ENCODE measurements at regions not wholly inside any gene's neighbourhood (a gene's known extent, or its start where the extent isn't known, plus 50 kb on each side); places are given as distances from the start of the nearest gene placed in this dataset.

DNA sequence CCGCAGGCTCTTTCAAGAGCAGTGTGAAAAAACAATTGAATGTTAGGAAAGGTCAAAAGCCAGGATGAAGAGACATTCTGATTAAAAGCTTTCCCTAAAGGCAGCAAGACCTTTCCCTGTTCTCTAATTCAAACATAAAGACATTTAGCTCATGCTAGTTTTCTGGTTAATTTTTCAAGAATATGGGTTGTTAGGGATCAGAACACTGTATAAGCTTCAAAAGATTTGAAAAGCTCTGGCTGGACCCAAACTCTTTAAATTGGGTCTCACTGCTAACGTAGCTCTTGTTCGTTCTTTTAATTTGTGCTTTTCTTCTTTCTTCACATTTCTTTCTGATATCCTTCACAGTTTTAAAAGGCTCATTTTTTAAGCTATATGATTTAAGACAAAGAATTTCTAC, 877.0 kb downstream of the EFNB2 start:
- no peak for DNase-seq

- DNase-seq = no peak
These were observed 880.4 kb downstream of the EFNB2 start for GRCh38 chr13:105655046-105655445.

- DNase-seq = no peak
These were observed 891.5 kb downstream of the EFNB2 start for GRCh38 chr13:105643966-105644365.

DNA sequence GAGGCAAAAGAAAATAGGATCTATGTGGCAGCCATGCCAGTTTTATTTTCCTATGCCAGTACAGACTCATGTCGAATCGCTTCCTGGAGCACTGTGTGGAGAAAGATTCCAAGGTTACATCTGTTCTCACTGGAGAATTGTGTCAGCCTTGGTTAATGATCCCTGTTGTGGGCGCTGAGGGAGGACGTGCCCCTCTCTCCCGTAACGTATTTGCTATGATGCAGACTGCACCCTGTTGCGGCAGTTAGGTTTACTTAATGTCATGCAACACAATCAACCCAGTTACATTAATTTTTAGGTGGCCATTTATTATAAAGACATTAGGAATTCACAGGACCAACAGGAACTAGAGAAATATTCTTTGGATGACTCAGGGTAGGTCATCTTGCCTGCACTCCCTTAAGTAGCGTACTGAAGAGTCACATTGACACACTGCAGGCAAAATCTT, 892.9 kb downstream of the EFNB2 start:
- DNase-seq = no peak

- no peak for DNase-seq
These were observed 894.3 kb downstream of the EFNB2 start for GRCh38 chr13:105641121-105641520.

- DNase-seq = no peak
These were observed 897.0 kb downstream of the EFNB2 start for GRCh38 chr13:105638426-105638825.

DNA sequence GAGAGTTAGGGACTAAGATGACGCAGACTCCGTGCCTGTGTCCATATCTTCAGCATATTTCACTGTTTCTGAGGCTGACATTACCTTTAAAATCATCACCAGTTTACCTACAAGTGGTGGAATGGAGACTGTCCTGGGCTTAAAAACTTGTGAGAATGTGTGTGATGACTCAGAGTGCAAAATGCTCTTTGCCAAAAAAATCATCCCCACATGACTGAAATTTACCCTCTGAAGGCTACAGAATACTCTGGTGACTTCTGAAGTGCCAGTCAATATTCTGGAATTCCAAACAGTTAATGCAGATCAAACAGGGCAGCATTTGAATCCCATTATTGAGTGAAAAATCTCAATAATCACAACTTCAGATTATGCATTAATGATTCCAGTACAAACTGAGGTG, 901.4 kb downstream of the EFNB2 start:
- no peak for DNase-seq

- no peak for DNase-seq
These were observed 905.0 kb downstream of the EFNB2 start for GRCh38 chr13:105630431-105630830.

- DNase-seq = no peak
These were observed 908.2 kb downstream of the EFNB2 start for GRCh38 chr13:105627270-105627669.

DNA sequence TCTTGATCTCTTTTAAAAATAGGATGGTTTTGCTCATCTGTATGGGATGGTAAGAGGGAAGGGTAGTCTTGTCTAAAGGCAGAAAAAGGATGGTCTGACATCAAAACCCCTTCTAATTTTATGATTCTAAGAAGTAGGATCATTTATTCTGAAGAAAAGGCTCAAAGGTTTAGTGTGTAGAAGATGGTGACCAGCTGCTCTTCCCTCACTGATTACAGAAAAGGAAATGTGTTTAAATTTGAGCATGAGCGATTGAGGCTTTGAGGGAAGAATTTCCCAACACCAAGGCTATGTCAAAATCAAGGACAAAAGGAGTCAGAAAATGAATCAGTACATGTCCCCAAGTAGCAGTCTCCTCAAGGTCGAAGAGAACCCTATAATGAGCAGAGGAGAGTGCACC, 909.8 kb downstream of the EFNB2 start:
- no peak for DNase-seq

- no peak for DNase-seq
These were observed 919.0 kb downstream of the EFNB2 start for GRCh38 chr13:105616333-105617075.

- no peak for DNase-seq
These were observed 922.9 kb downstream of the EFNB2 start for GRCh38 chr13:105612541-105612940.

DNA sequence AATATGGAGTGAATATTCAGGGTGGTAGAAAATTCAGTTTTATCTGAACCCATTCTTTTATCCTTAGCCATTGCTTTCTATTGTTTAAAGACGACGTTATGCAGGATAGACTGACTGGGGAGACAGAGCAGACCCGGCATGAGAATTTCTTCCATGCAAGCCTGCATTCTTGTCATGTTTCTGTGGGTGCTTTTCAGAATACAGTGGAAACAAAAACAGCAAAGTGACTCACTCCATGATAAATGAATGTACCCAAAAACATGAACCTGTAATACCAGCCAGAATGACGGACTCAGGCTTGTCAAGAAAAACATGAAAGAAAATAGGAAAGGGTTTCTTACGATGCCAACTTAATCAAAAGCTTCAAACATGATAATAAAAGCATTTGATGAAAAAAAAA, 924.0 kb downstream of the EFNB2 start:
- DNase-seq = no peak

DNA sequence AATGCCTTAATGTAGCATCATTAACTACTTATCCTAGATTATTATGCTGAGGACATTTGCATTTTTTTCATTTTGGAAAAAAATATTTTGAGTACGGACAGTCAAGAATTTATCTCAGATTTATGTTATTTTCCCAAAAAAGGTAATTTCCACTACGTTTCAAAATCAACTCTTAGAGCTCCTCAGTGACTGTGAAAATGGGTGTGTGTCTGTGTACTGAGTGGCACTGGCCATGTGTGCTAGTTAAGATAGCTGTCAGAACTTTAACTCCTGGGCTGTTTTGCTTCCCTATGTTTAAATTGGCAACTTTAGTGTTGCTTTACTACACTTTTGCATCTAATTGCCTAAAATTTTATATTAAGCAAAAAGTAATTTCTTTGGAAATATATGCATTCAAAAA, 927.4 kb downstream of the EFNB2 start:
- no peak for DNase-seq

- no peak for DNase-seq
These were observed 928.0 kb downstream of the EFNB2 start for GRCh38 chr13:105607426-105607825.

DNA sequence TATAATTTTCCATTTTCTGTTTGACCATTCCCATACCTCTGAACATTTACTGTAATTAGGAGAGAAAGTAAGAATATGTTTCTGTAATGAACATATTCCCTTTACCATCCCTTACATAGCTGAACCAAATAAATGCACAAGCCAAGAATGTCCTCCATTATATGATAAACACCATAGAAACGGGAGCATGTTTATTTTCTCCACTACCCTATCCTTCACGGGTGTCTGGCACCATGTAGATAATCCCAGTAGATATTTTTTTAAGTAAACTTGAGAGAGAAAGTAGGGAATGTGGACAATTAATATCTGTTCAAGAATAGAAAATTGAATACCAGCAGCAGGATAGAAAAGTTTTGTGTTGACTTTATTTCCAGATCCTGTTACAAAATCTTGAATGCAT, 928.4 kb downstream of the EFNB2 start:
- DNase-seq = no peak

DNA sequence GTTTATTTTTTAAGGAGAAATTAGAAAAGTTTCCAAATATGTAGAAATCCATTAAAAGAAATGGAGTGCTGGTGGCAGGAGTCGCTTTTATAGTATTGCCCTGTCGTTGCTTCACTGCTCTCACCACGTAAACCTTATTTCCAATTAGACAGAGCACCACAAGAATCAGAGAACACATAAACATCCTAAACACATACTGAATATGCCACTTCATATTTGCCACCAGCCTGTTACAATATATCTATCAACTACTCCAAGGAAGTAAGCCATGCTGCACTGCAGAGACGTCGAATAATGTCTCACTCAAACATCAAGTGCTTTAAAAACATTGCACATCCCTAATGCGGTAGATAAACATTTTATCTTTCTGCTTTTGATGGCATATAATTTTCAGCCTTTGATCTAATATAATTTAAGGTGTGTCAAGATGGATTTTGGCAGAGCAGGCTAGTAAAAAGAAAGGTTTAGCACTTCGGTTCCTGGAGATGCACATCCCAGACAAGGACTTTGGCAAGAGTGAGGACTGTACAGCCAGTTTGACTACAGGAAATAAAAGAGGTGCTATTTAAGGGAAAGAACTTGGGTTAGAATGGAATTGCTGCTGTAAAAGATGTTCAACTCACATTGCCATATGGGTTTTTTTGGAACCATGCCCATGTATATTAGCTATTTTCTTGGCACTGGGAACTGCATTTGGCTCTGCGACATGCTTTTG, 932.3 kb downstream of the EFNB2 start:
- DNase-seq = no peak

- DNase-seq = no peak
These were observed 935.9 kb downstream of the EFNB2 start for GRCh38 chr13:105599477-105600037.

DNA sequence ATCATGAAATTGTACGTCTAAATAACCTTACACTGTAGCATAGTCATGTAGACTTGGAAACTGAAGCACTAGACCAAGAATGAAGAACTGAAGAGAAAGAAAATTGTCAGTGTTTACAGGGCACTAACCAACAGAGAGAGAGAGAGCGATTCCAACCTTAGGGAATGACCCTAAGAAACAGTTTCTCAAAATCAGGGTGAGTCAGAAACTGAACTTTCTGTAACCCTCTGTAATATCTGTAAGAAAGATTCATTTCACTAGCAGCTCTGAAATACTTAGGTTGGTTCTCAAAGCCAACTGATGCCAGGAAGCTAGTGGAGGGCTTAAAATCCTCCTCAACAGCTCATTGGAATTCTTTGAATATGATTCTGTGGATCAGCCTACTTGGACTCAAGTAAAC, 936.9 kb downstream of the EFNB2 start:
- no peak for DNase-seq

- DNase-seq = no peak
These were observed 937.9 kb downstream of the EFNB2 start for GRCh38 chr13:105597573-105597972.

DNA sequence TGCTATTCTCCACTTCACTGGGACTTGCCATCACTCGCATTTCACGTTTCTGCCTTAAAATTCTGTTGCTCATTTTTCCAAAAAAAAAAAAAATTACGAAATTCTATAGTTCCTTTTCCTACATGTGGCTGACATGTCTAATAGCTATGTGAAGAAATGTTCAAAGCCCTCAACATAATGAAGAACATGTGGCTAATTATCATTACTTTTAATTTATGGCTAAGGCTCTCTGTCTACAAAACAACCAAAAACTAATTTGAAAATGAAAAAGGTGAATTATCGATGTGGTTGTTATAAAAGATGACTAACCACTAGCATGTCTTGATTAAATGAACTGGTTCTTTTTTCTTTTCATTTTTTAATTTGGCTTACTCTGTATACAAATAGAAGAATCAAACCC, 940.0 kb downstream of the EFNB2 start:
- no peak for DNase-seq

DNA sequence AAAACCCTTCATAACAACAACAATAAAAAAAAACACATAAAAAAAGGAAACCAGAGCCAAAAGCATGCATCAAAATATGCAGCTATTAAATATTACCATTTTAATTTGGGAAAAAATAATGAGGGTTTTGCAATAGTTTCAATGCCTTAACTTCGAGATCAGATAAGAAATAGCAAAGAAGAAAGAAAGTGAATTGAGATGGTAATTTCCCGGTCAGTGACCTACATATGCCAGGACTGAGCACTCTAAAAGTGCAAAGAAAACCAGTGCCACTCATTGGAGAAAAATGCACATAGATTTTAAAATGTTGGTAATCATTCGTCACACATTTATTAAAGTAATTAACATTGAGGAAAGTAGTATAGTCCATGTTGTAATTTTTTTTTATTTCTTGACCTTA, 944.2 kb downstream of the EFNB2 start:
- no peak for DNase-seq

DNA sequence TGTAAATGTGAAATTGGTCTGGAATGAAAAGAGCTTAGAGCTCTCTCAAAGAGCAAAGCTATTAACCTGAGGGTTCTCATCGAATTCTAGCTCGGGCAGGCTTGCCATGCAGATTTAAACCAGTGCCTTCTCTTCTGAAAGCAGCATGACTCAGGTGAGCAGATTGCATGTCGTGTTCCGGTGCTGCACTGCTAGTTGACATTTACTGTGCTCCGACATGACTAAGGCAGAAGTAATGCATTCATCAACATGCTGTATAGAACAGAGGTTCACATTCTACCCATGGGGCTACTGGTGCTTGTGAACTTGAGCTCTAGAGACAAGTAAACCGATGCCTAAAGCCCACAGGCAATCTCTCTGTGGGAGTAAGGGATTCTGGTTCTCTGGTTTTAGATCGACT, 947.7 kb downstream of the EFNB2 start:
- no peak for DNase-seq
